ENCODE measurements at regions not wholly inside any gene's neighbourhood (a gene's known extent, or its start where the extent isn't known, plus 50 kb on each side); places are given as distances from the start of the nearest gene placed in this dataset.

DNA sequence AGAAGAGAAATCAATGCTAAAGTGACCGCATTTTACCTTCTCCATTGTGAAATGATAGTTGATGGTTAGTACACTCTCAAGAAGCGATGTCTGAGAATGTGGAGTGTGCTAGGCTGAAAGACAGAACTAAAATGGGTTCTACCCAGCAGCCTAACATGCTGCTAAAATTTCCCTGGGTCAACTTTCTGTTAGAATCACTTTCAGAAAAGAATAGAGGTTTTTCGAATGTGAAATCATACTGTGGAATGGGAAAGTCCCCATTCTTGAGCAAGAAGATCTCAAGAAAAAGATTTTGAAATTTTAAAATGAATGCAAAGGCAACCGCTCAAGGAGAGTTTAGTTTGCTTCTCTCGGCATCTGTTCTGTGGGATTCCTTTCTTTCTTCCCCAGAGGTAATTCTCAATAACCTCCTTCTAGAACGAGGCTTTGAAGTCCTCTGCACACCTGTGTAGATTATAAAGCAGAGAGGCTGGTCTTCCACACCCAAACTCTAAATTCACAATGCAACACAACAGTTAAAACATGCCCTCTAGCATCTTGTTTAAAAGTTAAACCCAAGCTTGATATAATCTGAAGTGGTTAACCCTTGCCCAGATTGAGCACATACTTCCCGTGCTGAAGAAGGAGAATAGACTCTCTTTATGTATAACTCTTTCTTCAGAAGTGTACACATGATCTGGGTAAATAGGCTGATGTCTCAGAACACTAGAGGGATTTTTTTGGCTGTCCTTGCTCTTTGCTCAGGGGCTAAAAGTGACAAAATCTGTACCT lies 208.7 kb upstream of the KLF3 start:
- H3K36me3 Mint-ChIP-seq (ENCODE audit: low read depth, unreplicated experiment) = no peaks in the 10 kb centered on the region
- H3K4me1 Mint-ChIP-seq (ENCODE audit: unreplicated experiment) = no peaks in the 10 kb centered on the region

DNA sequence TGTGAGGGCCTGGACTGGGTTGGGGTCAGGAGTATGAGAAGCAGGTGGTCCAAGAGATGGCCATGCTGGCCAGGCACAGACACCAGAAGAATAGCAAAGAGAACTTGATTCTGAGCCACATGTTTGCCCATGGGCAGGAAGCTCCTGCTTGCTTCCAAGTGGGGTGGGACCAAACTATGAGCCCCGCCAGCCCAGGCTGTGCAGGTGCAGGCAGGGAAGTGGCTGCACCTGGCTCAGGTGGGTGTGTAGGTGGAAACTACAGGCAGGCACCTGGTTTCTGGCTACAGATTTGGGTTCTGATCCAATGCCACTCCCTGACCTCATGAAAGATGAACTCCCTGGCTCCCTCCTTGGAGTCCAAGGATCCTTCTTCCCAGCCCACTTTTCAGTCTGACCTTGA lies 207.9 kb upstream of the KLF3 start:
- H3K4me3 Mint-ChIP-seq (ENCODE audit: unreplicated experiment) = no peak overlapping the region
- no peaks in the 10 kb centered on the region for H3K27me3 Mint-ChIP-seq (ENCODE audit: unreplicated experiment)
- H3K36me3 Mint-ChIP-seq (ENCODE audit: low read depth, unreplicated experiment) = no peaks in the 10 kb centered on the region
- no peaks in the 10 kb centered on the region for H3K9me3 Mint-ChIP-seq (ENCODE audit: unreplicated experiment)
- no peak for DNase-seq (ENCODE audit: low spot score)
- no peaks in the 10 kb centered on the region for H3K4me1 Mint-ChIP-seq (ENCODE audit: unreplicated experiment)
- no peak overlapping the region for H3K27ac Mint-ChIP-seq (ENCODE audit: unreplicated experiment)
- TF ChIP-seq, protein P1, sequence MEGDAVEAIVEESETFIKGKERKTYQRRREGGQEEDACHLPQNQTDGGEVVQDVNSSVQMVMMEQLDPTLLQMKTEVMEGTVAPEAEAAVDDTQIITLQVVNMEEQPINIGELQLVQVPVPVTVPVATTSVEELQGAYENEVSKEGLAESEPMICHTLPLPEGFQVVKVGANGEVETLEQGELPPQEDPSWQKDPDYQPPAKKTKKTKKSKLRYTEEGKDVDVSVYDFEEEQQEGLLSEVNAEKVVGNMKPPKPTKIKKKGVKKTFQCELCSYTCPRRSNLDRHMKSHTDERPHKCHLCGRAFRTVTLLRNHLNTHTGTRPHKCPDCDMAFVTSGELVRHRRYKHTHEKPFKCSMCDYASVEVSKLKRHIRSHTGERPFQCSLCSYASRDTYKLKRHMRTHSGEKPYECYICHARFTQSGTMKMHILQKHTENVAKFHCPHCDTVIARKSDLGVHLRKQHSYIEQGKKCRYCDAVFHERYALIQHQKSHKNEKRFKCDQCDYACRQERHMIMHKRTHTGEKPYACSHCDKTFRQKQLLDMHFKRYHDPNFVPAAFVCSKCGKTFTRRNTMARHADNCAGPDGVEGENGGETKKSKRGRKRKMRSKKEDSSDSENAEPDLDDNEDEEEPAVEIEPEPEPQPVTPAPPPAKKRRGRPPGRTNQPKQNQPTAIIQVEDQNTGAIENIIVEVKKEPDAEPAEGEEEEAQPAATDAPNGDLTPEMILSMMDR (IDR thresholded peaks at IDR 0.05; ENCODE audit: unreplicated experiment) = no peak

More for the DNA sequence above, 208.7 kb upstream of the KLF3 start:
- Mint-ChIP-seq H3K9me3 (ENCODE audit: unreplicated experiment) (no peaks in the 10 kb centered on the region), H3K27me3 (ENCODE audit: unreplicated experiment) (no peaks in the 10 kb centered on the region), H3K27ac (ENCODE audit: unreplicated experiment) (no peak overlapping the region), H3K4me3 (ENCODE audit: unreplicated experiment) (no peak overlapping the region)
- no peak for DNase-seq (ENCODE audit: low spot score)
- TF ChIP-seq, protein P1 (IDR thresholded peaks at IDR 0.05; ENCODE audit: unreplicated experiment) = no peak

DNA sequence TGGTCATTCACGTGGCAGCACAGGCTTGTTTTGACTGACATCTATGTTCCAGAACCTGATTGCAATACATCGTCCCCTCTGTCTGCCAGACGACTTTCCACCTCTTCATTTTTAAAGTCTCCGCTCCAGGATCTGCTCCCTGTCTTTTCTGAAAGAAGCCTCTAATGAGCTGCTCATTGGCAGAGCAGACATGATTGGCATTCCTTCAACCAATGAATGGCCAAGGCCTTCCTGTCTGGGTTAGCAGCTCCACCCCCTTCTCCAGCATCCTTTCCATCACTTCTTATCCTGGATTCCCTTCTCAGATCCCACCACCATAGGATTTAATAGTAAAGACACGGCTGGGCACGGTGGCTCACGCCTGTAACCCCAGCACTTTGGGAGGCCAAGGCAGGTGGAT lies 202.7 kb upstream of the KLF3 start:
- Mint-ChIP-seq H3K4me3 (ENCODE audit: unreplicated experiment) (no peak overlapping the region), H3K4me1 (ENCODE audit: unreplicated experiment) (no peaks in the 10 kb centered on the region), H3K36me3 (ENCODE audit: low read depth, unreplicated experiment) (no peaks in the 10 kb centered on the region), H3K9me3 (ENCODE audit: unreplicated experiment) (no peaks in the 10 kb centered on the region), H3K27me3 (ENCODE audit: unreplicated experiment) (peaks cover 1% of the 10 kb centered on the region), H3K27ac (ENCODE audit: unreplicated experiment) (no peak overlapping the region)
- TF ChIP-seq, protein P1 (IDR thresholded peaks at IDR 0.05; ENCODE audit: unreplicated experiment) = no peak
- DNase-seq (ENCODE audit: low spot score) = no peak

DNA sequence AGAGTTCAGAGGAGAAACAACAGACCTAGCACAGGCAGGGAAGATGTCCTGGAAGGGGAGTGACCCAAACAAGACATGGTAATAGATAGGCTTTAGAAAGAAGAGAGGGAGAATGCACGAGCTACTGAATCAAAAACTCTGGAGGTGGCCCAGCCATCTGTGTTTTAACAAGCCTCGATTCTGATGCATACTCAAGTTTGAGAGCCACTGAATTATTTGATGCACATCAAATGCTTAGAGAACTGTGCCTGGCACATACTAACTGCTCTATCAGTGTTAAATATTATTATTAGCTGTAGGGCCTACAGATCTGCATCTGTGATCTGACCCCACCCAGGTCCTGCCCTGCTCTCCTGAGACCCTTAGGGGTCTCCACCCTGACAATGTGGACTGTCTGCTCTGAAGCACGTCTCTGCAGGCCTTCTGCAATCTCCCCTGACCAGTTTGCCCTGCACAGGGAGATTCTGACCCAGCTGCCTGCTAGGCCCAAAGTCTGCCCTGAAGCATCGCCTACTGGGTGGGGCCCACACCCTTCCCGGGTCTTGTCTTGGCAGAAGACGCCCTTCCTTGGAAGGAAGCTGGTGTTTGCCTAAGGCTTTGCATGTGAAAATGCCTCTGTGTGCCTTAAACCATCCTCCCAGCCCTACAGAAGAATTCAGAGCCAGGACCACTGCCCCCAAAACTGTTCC lies 201.5 kb upstream of the KLF3 start:
- Mint-ChIP-seq H3K27ac (ENCODE audit: unreplicated experiment) (no peak overlapping the region), H3K9me3 (ENCODE audit: unreplicated experiment) (peaks cover 6% of the 10 kb centered on the region), H3K27me3 (ENCODE audit: unreplicated experiment) (peaks cover 1% of the 10 kb centered on the region), H3K36me3 (ENCODE audit: low read depth, unreplicated experiment) (peaks cover 4% of the 10 kb centered on the region), H3K4me3 (ENCODE audit: unreplicated experiment) (no peak overlapping the region), H3K4me1 (ENCODE audit: unreplicated experiment) (no peaks in the 10 kb centered on the region)
- no peak for DNase-seq (ENCODE audit: low spot score)
- TF ChIP-seq, protein P1 (IDR thresholded peaks at IDR 0.05; ENCODE audit: unreplicated experiment) = no peak
